ENCODE measurements at regions not wholly inside any gene's neighbourhood (a gene's known extent, or its start where the extent isn't known, plus 50 kb on each side); places are given as distances from the start of the nearest gene placed in this dataset.

DNA sequence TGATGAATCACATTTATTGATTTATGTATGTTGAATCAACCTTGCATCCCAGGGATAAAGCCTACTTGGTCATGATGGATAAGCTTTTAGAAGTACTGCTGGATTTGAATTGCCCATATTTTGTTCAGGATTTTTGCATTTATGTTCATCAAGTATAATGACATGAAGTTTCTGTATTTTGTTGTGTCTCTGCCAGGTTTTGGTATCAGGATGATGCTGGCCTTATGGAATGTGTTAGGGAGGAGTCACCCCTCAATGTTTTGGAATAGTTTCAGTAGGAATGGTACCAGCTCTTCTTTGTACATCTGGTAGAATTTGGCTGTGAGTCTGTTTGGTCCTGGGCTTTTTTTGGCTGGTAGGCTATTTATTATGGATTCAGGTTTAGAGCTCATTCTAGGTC is 1643.1 kb upstream of the B3GALT2 start:
- Mint-ChIP-seq H3K27me3 (no peaks in the 10 kb centered on the region), H3K9me3 (ENCODE audit: low read depth) (no peaks in the 10 kb centered on the region), H3K36me3 (ENCODE audit: low read depth) (no peaks in the 10 kb centered on the region), H3K4me1 (no peaks in the 10 kb centered on the region), H3K4me3 (no peak overlapping the region), H3K27ac (no peak overlapping the region)
- ATAC-seq = no peak
- intact Hi-C loops (cut with DNase I, micrococcal nuclease) = no loop called here
- no peak for DNase-seq
- ChIA-PET CTCF (no interaction called here), POLR2A (no interaction called here)

DNA sequence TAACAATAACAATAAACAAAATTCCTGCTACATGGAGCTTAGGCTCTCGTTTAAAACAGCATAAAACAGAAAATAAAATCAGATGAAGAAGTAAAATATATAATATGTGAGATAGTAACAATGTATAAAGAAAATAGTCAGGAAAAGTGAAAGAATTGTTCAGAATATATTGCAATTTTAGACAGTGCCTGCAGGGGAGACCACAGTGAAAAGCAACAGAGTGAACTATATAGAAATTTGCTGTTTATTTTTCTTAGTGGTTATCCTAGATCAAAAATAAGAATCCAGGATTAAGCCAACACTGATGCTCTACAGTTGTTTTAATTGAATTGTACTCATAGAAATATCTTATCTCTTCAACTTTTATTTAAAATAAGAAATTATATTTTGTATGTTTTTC is 1639.0 kb upstream of the B3GALT2 start:
- intact Hi-C loops (cut with DNase I, micrococcal nuclease) = no loop called here
- ChIA-PET CTCF (no interaction called here), POLR2A (no interaction called here)
- Mint-ChIP-seq H3K4me3 (no peak overlapping the region), H3K36me3 (ENCODE audit: low read depth) (no peaks in the 10 kb centered on the region), H3K4me1 (no peaks in the 10 kb centered on the region), H3K9me3 (ENCODE audit: low read depth) (no peaks in the 10 kb centered on the region), H3K27me3 (no peaks in the 10 kb centered on the region), H3K27ac (no peak overlapping the region)
- no peak for DNase-seq
- ATAC-seq = no peak

- H3K27me3 Mint-ChIP-seq = no peaks in the 10 kb centered on the region
- ChIA-PET POLR2A (no interaction called here), CTCF (no interaction called here)
- ATAC-seq (no peak), DNase-seq (no peak)
- H3K4me3 Mint-ChIP-seq = no peak overlapping the region
- no peaks in the 10 kb centered on the region for H3K4me1 Mint-ChIP-seq
- H3K27ac Mint-ChIP-seq = no peak overlapping the region
- H3K9me3 Mint-ChIP-seq (ENCODE audit: low read depth) = no peaks in the 10 kb centered on the region
- no peaks in the 10 kb centered on the region for H3K36me3 Mint-ChIP-seq (ENCODE audit: low read depth)
- intact Hi-C loops (cut with DNase I, micrococcal nuclease) = no loop called here
These were observed 1634.7 kb upstream of the B3GALT2 start for GRCh38 chr1:194821091-194821490.

DNA sequence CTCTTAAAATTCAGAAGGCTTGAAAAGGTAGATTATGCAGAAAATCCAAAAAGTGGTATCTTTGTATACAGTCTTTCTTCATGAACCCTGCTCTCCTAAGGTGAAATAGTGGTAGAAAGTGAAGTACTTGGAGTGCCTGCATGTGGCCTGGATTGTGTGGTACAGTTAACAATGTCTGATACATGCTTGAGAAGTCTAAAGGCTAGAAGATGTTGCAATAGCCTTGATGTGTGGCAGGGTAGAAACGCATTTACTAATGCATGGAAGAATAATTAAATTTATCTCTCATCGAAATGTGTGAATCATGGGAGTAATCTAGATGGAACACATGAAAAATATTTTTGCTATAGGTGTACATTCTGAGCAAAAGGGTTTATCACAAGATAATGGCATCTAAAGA is 1632.3 kb upstream of the B3GALT2 start:
- ChIA-PET POLR2A (no interaction called here), CTCF (no interaction called here)
- H3K27ac Mint-ChIP-seq = no peak overlapping the region
- ATAC-seq (no peak), DNase-seq (no peak)
- intact Hi-C loops (cut with DNase I, micrococcal nuclease) = no loop called here
- H3K4me3 Mint-ChIP-seq = no peak overlapping the region
- H3K9me3 Mint-ChIP-seq (ENCODE audit: low read depth) = no peaks in the 10 kb centered on the region
- H3K4me1 Mint-ChIP-seq = no peaks in the 10 kb centered on the region
- no peaks in the 10 kb centered on the region for H3K27me3 Mint-ChIP-seq
- no peaks in the 10 kb centered on the region for H3K36me3 Mint-ChIP-seq (ENCODE audit: low read depth)

DNA sequence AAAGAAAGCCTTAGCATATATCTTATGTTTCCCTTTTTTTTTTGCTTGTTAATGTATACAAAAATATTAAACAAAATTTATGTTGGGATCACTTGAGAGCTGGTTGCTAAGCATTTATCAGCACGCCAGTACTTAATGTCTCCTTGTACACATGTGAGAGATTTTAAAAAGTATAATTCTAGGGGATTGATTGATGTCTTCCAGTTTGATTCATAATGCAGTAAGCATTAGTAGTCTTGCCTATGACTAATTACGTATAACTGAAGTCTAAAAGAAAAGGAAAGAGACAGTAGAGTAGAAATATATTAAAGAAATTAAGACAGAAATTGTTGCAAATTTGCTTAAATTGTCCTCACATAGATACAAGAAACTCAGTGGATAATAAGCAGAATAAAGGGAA is 1630.4 kb upstream of the B3GALT2 start:
- CTCF ChIA-PET = interaction anchor here (1.0 kb wide), 1 partner anchor 24 kb away, joined by 3 read pairs; no protein-coding TSS in a partner anchor
- DNase-seq = no peak
- no peaks in the 10 kb centered on the region for H3K27me3 Mint-ChIP-seq
- H3K4me1 Mint-ChIP-seq = no peaks in the 10 kb centered on the region
- H3K36me3 Mint-ChIP-seq (ENCODE audit: low read depth) = no peaks in the 10 kb centered on the region
- intact Hi-C loops (cut with DNase I, micrococcal nuclease) = no loop called here
- no peak for ATAC-seq
- H3K27ac Mint-ChIP-seq = no peak overlapping the region
- H3K9me3 Mint-ChIP-seq (ENCODE audit: low read depth) = no peaks in the 10 kb centered on the region
- POLR2A ChIA-PET = no interaction called here
- no peak overlapping the region for H3K4me3 Mint-ChIP-seq

- intact Hi-C loops (cut with DNase I, micrococcal nuclease) = no loop called here
- Mint-ChIP-seq H3K27me3 (no peaks in the 10 kb centered on the region), H3K9me3 (ENCODE audit: low read depth) (no peaks in the 10 kb centered on the region), H3K4me3 (no peak overlapping the region), H3K4me1 (no peaks in the 10 kb centered on the region), H3K27ac (no peak overlapping the region), H3K36me3 (ENCODE audit: low read depth) (no peaks in the 10 kb centered on the region)
- ATAC-seq = no peak
- DNase-seq = no peak
- ChIA-PET POLR2A (no interaction called here), CTCF (no interaction called here)
These were observed 1626.7 kb upstream of the B3GALT2 start for GRCh38 chr1:194813096-194813495.

GRCh38 chr1:194809665-194810064 is 1623.3 kb upstream of the B3GALT2 start:
- no peaks in the 10 kb centered on the region for H3K9me3 Mint-ChIP-seq (ENCODE audit: low read depth)
- ChIA-PET POLR2A (no interaction called here), CTCF (no interaction called here)

DNA sequence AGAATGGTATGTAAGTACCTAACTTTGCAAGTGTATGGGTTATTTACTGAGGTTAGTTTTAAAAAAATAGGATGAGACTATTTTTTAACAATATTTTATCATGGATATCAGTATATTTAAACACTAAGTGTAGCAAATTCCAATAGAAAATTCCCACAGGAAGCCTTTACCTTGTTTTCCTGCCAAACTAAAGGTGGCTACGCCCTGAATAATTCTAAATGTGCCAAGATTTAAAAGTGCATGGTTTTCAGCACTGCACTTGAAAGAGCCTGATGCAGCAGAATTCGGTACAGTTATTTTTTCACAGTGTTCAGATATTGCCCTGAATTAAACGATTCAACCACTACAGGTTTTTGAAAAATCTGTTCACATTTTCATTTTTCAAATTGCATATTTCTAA is 1622.8 kb upstream of the B3GALT2 start:
- ChIA-PET CTCF (no interaction called here), POLR2A (no interaction called here)
- H3K4me3 Mint-ChIP-seq = no peak overlapping the region
- intact Hi-C loops (cut with DNase I, micrococcal nuclease) = no loop called here
- no peak overlapping the region for H3K27ac Mint-ChIP-seq
- H3K4me1 Mint-ChIP-seq = no peaks in the 10 kb centered on the region
- no peaks in the 10 kb centered on the region for H3K9me3 Mint-ChIP-seq (ENCODE audit: low read depth)
- H3K36me3 Mint-ChIP-seq (ENCODE audit: low read depth) = no peaks in the 10 kb centered on the region
- no peaks in the 10 kb centered on the region for H3K27me3 Mint-ChIP-seq
- ATAC-seq = no peak
- no peak for DNase-seq

More at GRCh38 chr1:194809665-194810064, 1623.3 kb upstream of the B3GALT2 start:
- intact Hi-C loops (cut with DNase I, micrococcal nuclease) = no loop called here
- no peaks in the 10 kb centered on the region for H3K4me1 Mint-ChIP-seq
- H3K36me3 Mint-ChIP-seq (ENCODE audit: low read depth) = no peaks in the 10 kb centered on the region
- no peak overlapping the region for H3K4me3 Mint-ChIP-seq
- ATAC-seq = no peak
- no peaks in the 10 kb centered on the region for H3K27me3 Mint-ChIP-seq
- no peak for DNase-seq
- no peak overlapping the region for H3K27ac Mint-ChIP-seq

DNA sequence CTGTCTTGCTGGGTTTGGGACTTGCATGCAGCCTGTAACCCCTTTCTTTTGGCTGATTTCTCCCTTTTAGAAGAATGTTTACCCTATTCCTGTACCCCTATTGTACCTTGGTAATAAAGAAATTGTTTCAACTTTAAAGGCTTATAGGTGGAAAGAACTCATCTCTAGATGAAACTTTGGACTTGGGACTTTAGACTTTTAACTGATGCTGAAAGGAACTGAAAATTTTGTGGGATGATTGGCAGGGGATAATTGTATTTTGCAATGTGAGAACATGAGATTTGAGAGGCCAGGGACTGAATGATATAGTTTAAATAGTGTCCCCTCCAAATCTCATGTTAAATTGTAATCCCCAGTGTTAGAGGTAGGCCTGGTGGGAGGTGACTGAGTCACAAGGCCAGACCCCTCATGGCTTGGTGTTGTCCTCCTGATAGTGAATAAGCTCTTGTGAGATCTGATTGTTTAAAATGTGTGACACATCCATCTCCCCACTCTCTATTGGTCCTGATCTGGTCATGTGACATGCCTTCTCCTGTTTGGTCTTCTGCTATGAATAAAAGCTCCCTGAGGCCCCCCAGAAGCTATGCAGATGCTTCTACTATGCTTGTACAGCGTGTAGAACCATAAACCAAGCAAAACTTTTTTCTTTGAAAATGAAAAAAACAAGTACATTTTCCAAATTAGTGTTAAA is 1621.3 kb upstream of the B3GALT2 start:
- H3K9me3 Mint-ChIP-seq (ENCODE audit: low read depth) = no peaks in the 10 kb centered on the region
- H3K4me3 Mint-ChIP-seq = no peak overlapping the region

DNA sequence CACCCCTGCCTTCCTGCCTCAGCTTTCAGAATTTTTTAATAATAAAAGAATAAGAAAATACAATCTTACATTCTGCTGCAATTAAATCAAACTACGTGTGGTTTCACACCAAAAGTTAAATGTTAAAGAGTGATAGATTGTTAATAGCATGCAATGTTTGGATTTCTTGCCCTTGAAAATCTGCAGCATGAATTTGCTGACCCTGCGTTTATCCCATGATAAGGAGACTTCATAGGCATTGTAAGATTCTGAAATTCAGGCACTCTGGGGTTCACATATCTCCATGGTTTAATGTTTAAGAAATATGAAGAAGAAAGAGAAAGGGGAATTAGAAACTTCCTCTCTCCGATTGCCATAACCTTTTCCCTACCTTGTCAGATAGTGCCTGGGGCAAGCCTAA is 1616.2 kb upstream of the B3GALT2 start:
- H3K4me1 Mint-ChIP-seq = no peaks in the 10 kb centered on the region
- DNase-seq (no peak), ATAC-seq (no peak)
- POLR2A ChIA-PET = no interaction called here
- no peak overlapping the region for H3K4me3 Mint-ChIP-seq
- intact Hi-C loops (cut with DNase I, micrococcal nuclease) = loop anchor here in 1 of 2 experiments (2.0 kb wide), 1 partner anchor 30 kb away; no protein-coding TSS in a partner anchor
- no peaks in the 10 kb centered on the region for H3K36me3 Mint-ChIP-seq (ENCODE audit: low read depth)
- H3K27ac Mint-ChIP-seq = no peak overlapping the region
- no peaks in the 10 kb centered on the region for H3K27me3 Mint-ChIP-seq
- CTCF ChIA-PET = no interaction called here
- H3K9me3 Mint-ChIP-seq (ENCODE audit: low read depth) = no peaks in the 10 kb centered on the region

More for the DNA sequence above, 1621.3 kb upstream of the B3GALT2 start:
- Mint-ChIP-seq H3K27ac (no peak overlapping the region), H3K4me1 (no peaks in the 10 kb centered on the region), H3K27me3 (no peaks in the 10 kb centered on the region), H3K36me3 (ENCODE audit: low read depth) (no peaks in the 10 kb centered on the region)
- CTCF ChIA-PET = no interaction called here
- ATAC-seq (no peak), DNase-seq (no peak)
- POLR2A ChIA-PET = no interaction called here
- intact Hi-C loops (cut with DNase I, micrococcal nuclease) = no loop called here

DNA sequence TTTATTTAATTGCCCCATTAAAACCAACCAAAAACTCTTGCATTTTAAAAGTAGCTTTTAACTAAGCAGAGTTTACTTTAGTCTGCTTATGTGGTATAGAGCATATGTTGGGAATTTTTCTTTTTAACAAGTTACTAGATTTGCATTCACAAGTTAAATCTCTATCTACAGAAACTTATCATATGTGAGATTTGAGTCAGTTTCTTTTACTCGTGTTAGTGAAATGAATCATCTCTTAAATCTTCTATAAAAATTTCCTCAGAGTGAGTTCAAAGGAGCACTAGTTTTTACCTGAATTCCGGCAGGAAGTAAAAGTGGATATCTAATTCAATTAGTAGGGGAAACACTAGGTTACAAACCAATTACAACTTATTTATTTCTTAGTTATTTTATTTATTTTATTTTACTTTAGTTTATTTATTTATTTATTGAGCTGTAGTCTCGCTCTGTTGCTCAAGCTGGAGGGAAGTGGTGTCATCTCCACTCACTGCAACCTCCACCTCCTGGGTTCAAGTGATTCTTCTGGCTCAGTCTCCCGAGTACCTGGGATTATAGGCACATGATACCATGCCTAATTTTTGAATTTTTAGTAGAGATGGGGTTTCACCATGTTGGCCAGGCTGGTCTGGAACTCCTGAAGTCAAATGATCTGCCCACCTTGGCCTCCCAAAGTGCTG is 1609.6 kb upstream of the B3GALT2 start:
- intact Hi-C loops (cut with DNase I, micrococcal nuclease) = no loop called here
- ChIA-PET POLR2A (no interaction called here), CTCF (no interaction called here)

GRCh38 chr1:194787001-194787400 is 1600.6 kb upstream of the B3GALT2 start:
- intact Hi-C loops (cut with DNase I, micrococcal nuclease) = no loop called here
- DNase-seq (no peak), ATAC-seq (no peak)
- CTCF ChIA-PET = no interaction called here
- POLR2A ChIA-PET = no interaction called here
- Mint-ChIP-seq H3K4me3 (no peak overlapping the region), H3K36me3 (ENCODE audit: low read depth) (no peaks in the 10 kb centered on the region), H3K4me1 (no peaks in the 10 kb centered on the region), H3K27ac (no peak overlapping the region), H3K9me3 (ENCODE audit: low read depth) (no peaks in the 10 kb centered on the region), H3K27me3 (no peaks in the 10 kb centered on the region)

More for the DNA sequence above, 1609.6 kb upstream of the B3GALT2 start:
- Mint-ChIP-seq H3K36me3 (ENCODE audit: low read depth) (no peaks in the 10 kb centered on the region), H3K4me1 (no peaks in the 10 kb centered on the region), H3K27ac (no peak overlapping the region), H3K4me3 (no peak overlapping the region), H3K9me3 (ENCODE audit: low read depth) (no peaks in the 10 kb centered on the region), H3K27me3 (no peaks in the 10 kb centered on the region)
- DNase-seq (no peak), ATAC-seq (no peak)
